GM12878 (cell line): ENCODE measurements at regions not wholly inside any gene's neighbourhood (a gene's known extent, or its start where the extent isn't known, plus 50 kb on each side); places are given as distances from the start of the nearest gene placed in this dataset.

Experiments
- CEBPZ ChIP-seq: fragments of 150-350 bp; IDR thresholded peaks from 2 replicates; pipeline ENCODE4 v1.6.1; 2016; ENCODE audit warnings: low read depth, low read length
- CREB1 ChIP-seq: IDR thresholded peaks from 2 replicates; pipeline ENCODE4 v1.6.1; 2012; ENCODE audit warnings: low read depth, mild to moderate bottlenecking, inconsistent platforms

- TF ChIP-seq CREB1 = no peak
- no peak for TF ChIP-seq CEBPZ
Observed at GRCh38 chr11:35061516-35062440, 77.2 kb upstream of the CD44 start.
